ENCODE measurements at regions not wholly inside any gene's neighbourhood (a gene's known extent, or its start where the extent isn't known, plus 50 kb on each side); places are given as distances from the start of the nearest gene placed in this dataset.

DNA sequence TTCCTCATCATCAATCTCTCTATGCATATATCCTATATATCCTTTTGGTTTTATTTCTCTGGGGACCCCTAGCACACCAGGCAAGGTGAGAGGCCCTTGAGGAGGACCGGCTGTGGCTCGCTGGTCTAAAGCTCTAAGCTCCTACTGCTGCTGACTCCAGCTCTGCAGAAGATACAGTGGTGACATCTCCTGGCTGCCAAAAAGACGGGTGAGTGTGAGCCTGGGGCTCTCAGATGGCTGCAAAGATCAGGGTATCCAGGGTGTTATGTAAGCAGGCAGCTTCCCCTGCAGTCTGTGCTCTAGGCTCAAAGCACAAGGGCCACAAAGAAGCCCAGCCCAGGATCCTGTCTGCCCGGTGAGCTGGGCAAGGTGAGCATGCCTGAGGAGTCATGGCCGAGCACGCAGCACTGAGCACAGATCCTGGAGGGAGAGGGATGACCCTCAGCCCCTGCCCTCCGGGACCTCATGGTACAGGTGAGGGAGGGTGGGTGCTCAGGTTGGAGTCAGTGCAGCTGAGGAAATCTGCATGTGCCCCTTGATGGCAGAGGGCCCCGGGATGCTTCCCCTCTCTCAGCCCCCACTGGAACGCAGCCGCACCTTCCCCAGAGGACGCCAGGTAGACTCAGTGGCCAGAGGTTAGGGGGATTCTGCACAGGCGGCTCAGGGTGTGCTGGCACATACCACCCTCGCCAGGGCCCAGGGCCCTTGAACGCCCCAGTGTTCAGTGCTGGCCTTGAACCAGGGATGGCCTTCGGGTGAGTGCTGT is 95.4 kb upstream of the INSIG1 start:
- no peak for DNase-seq (ENCODE audit: low read depth)

DNA sequence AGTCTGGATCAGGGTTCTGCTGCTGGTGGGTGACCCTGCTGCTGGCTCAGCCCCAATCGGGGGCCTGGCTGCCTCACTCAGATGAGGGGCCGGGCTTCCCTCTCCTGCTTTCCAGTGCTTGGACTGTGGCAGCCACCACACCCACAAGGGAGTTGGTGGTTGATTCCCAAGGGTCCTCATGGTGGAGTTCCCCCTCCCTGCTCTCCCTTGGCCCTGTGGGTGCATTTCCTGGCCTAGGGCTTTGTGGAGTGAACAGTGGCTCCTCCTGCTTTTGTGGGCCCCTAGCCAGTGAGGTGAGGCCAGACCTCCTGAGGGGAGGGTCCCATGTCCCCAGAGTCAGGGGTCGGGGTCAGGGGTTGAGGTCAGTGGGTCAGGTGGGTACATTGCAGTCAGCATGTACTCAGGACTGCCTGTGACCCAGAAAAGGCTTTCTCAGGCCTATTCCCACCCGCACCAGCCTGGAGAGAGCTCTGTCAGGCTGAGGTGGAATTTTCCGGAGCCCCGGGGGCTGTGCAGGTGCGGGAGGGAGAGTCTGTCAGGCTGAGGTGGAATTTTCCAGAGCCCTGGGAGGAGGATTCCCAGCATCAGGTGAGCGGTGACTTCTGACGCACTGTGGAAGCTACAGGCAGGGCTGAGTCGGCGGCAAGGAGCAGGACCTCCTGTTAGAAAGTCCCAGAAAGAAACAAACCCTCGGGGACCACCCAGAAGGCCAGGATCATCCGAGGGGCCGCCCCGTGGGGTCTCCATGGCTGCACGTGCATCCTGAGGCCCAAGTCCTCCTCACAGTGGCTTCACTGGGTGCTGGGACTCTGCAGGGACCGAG is 94.4 kb upstream of the INSIG1 start:
- DNase-seq (ENCODE audit: low read depth) = no peak

DNA sequence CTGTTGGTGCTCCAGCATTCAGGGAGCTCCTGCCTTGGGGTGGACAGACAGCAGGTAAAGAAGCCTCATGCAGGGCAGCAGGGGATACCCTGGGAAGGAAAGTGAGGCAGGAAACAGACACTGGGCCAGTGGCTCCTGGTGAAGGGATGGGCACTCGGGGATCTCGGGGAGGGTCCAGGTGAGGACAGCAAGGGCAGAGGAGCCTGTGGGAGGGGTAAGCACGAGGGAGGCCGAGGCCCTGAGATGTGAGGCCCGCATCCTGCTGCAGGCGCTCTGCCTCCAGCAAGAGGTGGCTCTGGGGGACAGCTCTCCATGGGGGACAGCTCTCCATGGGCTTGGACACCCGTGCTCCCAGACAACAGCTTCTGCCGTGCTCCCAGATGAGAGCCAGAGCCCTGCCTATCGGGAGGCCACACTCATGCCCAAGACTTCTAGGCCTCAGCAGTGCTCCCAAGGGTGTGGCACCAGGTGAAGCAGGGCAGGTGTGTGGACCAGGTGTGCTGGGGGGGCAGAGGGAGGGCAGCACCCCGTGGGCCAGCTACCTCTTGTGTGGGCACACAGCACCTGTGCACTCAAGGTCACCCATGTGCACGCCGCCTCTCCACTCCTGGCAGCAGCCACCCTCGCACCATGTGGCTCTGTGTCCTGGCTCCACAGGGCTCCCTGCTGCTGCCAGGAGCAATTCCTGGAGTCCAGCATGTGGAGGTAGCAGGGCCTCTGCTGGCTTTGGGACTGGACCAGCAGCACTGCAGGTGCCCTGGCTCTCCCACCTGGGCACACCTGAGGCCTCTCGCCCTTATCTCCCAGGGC is 93.6 kb upstream of the INSIG1 start:
- no peak for DNase-seq (ENCODE audit: low read depth)

DNA sequence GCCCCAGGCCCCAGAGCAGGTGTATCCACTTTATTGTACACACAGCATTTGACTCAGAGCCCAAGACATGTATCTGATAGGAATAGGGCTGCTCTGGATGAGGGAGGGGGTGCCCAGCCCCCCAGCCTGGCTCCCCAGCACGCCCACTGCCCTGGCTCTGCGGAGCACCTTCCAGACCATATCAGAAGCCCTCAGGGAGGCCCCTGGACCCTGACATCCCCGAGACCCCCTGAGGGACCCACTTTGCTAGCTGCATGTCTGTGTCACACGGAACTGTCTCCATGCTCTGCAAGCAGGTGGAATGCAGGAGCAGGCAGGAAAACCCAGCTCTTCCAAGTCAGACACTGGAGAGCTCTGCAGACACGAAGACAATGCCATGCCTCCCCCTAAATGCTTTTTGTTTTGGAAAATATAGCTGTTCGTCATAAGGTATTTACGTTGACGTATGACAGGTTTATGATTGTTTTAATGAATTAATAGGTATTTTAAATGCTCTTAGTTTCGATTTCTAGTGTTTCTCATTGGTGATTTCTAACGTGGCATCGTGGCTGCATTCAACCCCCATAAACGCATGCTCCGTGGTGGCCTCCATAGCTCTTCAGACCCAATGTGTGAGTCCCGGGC is 92.8 kb upstream of the INSIG1 start:
- no peak for DNase-seq (ENCODE audit: low read depth)

DNA sequence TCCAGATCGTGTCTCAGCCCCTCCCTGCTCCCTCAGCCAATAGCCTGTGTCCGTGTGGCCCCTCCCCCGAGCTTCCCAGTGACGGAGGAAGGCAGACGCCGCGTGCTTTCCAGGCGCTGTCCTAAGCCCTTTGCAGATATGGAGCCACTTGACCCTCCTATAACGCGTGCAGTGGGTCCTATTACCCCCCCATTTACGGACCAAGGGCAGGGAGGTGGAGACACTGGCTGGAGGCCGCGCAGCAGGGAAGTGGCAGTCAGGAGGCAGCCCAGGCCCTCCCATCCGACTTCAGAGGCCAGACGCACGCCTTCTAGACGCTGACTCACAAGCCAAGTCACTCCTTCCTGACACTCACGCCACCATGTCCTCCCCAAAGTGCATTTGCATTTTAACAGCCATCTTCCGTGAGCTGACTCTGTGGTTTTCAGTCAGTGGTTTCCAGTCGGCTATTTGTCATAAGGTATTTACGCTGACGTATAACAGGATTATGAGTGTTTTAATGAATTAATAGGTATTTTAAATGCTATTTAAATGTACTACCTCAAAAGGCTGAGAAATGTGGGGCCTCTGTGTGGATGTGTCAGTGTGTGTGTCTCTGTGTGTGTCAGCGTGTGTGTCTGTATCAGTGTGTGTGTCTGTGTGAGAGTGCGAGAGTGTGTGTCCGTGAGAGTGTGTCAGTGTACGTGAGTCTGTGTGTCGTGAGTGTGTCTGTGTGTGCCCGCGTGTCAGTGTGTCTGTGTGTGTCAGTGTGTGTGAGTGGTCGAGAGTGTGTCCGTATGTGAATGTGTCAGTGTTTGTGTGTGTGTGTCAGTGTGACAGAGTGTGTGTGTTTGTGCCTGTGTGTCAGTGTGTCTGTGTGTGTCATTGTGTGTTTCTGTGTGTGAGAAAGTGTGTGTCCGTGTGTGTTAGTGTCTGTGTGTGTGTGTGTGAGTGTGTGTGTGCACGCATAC is 92.0 kb upstream of the INSIG1 start:
- DNase-seq (ENCODE audit: low read depth) = peak; percentile 100

DNA sequence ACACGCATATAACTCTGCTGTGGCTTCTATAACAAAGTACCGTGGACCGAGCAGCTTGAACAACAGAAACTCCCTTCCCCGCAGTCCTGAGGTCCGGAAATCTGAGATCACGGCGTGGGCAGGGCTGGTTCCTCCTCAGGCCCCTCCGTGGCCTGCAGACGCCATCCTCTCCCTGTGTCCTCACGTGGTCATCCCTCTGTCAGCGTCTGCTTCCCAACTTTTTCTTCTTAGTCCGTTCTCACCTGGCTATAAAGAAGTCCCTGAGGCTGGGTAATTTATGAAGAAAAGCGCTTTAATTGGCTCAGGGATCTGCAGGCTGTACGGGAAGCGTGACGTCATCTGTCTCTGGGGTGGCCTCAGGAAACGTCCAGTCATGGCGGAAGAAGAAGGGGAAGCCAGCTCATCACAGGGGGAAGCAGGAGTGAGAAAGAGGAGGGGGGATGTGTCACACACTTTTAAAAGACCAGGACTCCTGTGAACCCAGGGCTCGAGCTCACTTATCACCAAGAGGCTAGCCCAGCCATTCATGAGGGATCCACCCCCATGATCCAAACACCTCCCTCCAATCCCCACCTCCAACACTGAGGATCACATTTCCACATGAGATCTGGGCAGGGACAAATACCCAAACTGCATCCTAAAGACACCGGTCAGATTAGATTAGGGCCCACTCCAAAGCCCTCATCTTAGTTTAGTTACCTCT is 91.2 kb upstream of the INSIG1 start:
- DNase-seq (ENCODE audit: low read depth) = peak; percentile 89

DNA sequence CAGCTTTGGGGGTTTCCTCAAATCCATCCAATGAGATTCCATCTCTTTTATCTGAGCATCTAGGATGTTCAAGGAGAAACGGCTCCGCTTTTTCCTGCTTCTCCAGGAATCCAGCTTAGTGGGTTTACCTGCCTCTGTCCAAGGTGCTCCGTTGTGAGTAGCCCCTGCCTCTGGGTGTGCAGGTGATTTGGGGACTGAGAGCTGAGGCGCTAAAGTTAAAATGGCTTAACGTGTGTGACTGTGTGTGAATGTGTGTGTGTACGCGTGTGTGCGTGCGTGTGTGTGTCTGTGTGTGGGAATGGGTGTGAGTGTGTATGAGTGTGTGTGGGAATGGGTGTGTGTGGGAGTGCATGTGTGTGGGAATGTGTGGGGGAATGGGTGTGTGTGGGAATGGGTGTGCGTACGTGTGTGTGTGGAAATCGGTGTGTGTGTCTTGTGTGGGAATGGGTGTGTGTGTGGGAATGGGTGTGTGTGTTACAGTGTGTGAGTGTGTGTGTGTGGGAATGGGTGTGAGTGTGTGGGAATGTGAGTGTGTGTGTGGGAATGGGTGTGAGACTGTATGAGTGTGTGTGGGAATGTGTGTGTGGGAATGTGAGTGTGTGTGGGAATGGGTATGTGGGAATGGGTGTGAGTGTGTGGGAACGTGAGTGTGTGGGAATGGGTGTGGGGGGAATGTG is 90.2 kb upstream of the INSIG1 start:
- DNase-seq (ENCODE audit: low read depth) = no peak

DNA sequence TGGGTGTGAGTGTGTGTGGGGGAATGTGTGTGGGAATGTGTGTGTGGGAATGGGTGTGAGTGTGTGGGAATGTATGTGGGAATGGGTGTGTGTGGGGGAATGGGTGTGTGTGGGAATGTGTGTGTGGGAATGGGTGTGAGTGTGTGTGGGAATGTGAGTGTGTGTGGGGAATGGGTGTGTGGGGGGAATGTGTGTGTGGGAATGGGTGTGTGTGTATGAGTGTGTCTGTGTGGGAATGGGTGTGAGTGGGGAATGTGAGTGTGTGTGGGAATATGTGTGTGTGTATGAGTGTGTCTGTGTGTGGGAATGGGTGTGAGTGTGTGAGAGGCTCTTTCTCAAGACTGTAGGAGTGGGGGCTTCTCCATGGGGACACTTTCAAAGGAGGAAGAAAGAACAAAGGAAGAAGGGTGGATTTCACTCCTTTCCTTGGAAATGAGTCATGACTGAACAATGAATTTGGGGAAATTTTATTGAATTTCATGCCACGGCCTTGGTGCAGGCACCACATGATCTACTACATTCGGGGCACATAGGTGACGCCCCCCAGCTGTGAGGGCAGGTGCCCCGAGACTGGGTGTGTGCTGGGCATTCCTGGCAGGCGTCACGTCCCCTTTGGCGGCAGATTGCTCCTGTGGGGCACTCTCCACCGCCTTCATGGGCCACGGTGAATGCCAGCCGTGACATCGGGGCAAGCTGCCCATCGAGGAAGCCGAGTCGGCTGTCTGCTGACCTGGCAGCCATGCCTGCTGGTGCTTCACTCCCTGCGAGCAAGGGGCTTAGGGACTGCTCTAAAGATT is 88.8 kb upstream of the INSIG1 start:
- DNase-seq (ENCODE audit: low read depth) = peak; percentile 73

DNA sequence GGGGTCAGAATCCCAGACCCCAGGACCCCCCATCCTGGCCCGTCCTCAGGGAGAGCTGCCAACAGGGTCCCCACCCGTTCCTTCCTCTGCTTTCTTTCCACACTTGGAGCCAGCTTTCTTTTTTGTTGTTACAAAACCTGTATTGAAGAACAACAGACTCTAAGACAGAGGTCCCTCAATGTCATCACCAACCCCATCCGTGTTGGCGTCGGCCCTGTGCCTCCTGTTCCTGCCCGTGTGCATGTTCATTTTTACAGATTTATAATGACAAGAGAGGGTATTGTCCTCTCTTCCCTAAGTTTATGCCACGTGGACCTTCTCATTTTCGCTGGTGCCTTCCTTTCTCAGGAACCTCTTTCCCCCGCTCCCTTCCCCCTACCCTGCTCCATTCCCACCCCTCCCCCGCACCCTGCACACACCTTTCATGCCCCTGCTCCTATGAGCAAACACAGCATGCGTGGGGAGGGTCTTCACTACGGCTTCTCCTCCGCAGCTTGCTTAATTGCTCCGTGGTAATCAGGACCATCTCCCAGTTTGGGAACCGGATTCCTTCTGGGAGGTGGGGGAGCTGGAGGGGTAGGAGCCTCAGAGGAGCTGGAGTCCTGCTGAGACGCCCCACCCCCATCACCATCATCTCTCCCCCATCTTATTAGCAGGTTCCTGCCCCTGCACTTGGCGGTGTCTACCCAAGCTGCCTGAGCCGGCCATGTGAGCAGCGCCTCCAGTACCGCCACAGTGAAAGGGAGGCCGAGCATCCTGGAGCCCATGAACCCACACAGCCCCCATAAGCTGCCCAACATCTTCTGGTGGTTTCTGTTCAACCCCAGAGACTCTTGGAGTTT is 88.0 kb upstream of the INSIG1 start:
- no peak for DNase-seq (ENCODE audit: low read depth)

DNA sequence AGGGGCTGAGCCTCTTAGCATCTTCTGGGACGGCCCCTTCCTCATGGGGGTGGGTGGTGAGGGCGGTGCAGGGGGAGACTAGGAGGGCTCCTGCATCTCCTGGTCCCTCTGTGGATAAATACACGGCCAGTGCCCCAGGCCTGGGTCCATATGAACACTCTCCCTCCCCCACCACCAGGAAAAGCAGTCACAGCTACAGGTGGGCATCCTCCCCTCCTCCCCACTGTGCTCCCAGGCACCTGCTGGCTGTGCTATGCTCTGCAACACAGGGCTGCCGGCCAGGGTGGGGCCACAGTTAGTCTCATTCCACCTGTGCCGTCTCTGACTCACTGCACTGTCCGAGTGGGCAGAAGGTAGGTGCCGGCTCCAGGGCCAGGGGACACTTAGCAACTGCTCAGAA is 87.3 kb upstream of the INSIG1 start:
- no peak for DNase-seq (ENCODE audit: low read depth)

DNA sequence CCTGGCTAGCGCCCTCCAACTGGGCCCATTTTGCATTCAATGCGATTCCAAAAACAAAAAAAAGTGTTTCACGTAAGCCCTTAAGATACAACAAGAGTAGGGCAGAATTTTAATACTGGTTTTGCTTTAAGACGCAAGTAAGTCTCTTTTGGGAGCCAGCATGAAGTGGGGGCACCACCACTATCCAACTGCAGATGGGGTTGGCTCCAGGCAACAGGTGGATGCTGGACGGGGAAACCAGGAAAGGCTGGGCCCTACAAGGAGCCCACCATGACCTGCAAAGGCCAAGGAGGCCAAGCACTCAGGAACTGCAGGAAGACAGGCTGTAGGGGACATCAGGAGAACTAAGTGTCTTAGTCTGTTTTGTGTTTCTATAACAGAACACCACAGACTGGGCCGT is 86.5 kb upstream of the INSIG1 start:
- no peak for DNase-seq (ENCODE audit: low read depth)

DNA sequence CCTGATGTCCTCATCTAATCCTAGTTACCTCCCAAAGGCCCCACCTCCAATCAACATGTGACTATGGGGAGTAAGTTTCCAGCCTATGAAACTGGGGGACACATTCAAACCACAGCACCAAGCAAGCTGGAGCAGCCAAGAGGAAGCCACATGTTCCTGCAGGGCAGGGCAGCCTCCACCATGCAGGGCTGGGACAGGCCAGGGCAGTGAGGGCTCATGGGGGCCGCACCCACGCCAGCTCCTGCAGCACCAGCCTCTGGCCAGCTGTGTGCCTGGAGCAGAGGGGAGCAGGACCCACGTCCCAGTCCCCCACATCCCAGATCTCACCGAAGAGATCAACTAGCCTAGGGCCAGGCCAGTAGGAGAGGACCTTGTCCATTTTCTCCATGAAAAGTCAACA is 85.9 kb upstream of the INSIG1 start:
- DNase-seq (ENCODE audit: low read depth) = no peak

DNA sequence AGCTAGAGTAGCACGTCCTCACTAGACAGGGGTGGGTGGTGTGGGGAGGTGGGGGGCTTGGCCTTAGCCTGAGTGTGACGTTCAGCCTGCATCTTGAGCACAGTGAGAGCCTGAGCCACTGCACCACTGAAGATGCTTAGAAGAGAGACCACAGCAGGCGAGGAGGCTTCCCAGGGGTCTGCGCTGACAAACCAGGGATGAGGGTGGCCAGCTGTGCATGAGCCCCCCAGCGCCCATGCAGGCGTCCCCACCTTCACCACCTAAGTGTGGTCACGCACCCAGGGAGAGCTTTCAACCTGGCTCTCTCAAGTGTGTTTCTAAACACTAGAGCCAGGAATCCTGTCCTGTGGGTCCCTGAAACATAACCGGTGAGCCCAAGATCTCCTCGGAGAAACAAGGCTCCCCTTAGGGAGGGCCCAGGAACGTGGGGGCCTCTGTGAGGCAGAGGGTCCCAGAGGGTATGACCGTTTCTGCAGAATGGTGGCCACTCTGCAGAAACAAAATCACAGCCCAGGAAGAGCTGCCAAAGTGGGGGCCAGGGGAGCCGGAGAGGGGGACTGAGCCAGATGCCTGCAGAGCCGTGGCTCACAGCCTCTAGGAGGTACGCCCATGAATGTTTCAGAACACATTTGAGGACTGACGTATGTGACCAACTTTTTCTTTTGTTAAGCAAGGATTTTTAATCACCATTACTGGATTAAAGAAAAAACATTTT is 85.2 kb upstream of the INSIG1 start:
- DNase-seq (ENCODE audit: low read depth) = no peak

DNA sequence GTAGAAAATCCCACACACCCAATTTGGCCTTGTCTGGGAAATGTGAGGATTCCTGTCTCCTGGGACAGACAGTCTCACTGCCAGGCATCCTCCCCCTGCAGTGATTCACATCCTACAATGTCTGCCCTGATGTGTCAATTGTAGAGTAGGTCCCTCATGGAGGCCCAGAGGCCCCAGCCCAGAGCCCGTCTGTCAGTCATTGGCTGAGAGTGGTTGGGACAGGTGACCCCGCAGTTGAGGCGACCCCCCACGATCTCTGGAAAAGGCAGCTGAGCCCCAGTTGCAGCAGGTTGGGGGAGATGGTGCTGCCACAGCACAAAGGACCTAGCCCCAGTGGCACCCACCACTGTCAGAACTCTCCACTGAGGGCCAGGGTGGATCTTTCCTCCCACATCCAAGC is 84.3 kb upstream of the INSIG1 start:
- peak; percentile 71 for DNase-seq (ENCODE audit: low read depth)

DNA sequence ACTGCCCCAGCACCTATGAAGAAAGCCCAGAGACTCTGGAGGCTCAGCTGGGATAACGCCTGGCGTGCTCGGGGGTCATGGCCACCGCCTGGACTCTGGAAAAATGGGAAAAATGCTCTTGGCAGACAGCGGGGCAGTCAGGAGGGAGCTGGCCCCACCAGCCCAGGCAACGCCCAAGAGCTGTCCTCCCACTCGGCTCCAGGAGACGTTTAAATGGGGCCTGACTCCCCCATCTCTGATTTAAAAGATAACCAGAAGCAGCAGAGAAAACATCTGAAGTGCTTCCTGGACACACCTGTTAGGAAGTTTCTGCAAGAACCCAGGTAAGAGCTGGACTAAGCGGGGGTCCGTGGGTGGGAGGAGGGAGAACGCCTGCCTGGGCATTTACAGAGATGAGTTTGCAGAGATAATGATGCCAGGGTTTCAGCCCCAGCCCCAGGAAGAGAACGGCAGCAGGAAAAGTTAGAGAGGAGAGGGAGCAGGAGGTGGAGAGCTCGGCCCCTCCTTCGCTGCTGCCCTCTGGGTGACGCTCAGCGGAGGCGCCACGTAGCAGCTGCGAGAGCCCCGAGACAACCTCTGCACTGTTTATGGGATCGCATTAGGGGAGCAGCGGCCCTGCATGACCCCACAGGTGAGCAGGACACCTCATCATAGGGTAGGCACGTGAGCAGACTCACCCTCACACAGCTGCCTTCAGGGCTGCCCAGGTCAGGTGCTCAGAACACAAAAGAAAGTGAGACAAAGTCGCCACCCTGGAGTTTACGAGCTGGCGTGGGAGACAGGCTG is 83.5 kb upstream of the INSIG1 start:
- no peak for DNase-seq (ENCODE audit: low read depth)

DNA sequence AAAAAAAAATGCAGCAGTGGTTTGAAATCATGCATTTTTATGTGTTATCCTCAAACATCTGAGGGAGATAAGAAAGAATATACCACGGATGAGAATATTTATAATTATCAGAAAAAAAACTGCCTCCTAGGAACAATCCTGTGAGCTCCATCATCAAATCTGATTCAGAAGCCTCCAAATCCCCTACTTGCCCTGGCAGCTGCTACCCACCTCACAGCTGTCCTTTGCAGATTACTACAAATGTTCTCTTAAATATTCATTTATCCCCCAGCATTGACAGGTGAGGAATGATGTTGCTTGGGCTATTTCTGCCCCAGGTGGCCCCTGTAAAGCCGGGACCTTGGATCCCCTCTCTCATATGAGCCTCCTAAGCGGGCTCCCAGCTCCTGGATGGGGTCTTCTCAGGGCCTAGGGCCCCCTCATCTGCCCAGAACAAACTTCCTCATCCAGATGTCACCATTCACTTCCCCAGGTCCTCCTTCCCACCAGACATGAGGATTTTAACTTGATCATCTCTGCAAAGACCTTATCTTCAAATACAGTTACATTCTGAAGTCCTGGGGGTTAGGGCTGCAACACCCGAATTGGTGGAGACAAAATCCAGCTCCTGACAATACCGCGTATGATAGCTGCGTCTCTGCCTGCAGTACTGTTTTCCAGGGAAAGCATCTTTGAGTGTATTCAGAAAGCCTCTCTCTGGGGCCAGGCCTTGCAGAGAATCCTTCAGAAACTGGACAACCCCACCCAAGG is 81.9 kb upstream of the INSIG1 start:
- no peak for DNase-seq (ENCODE audit: low read depth)

Data from RPMI7951 (cell line).